GM12878 (cell line): ENCODE measurements at regions not wholly inside any gene's neighbourhood (a gene's known extent, or its start where the extent isn't known, plus 50 kb on each side); places are given as distances from the start of the nearest gene placed in this dataset.

ENCODE experiments used
- ATAC-seq: fragments of 200-7000 bp; cut with Tn5 transposase; 3 replicates; pipeline ENCODE4 v1.9.1; 2020; ENCODE audit warnings: mild to moderate bottlenecking, moderate library complexity
- BruUV-seq: library from RNA; stranded (reverse); fragments of 400-500 nt; replicated peaks from 2 replicates; lab custom pipeline; 2021; lab: Mats Ljungman, UMichigan
- CTCF ChIA-PET: fragments of 300-600 bp; sonication (Branson Sonifier 250); formaldehyde crosslinking; extraction: SDS; loops from one replicate; lab custom pipeline; 2021; ENCODE audit warnings: inconsistent platforms; lab: Yijun Ruan, JAX
- POLR2A ChIA-PET: fragments of 350-600 bp; formaldehyde crosslinking; extraction: SDS; loops from one replicate; lab custom pipeline; 2021; ENCODE audit warnings: inconsistent platforms; lab: Charles Lee
- RAD21 ChIA-PET: fragments of 300-600 bp; sonication (Branson Sonifier 250); formaldehyde crosslinking; loops from one replicate; lab custom pipeline; 2023; ENCODE audit warnings: antibody characterized with exemption; ENCODE audit not compliant: unreplicated experiment; lab: Charles Lee
- SMC1A ChIA-PET: fragments of 300-600 bp; sonication (Branson Sonifier 250); formaldehyde crosslinking; loops from one replicate; lab custom pipeline; 2023; ENCODE audit not compliant: unreplicated experiment, uncharacterized antibody; lab: Charles Lee
- DNase-seq: peaks from one replicate; pipeline ENCODE4 v3.0.0-alpha.2; 2011; ENCODE audit warnings: low read depth, low spot score
- FAIRE-seq: peaks from 3 replicates; lab custom pipeline; 2011; peaks lifted over from hg19 to GRCh38; lab: Jason Lieb, UNC
- H2AFZ ChIP-seq: 2 replicates; pipeline ENCODE4 v1.6.0; 2011; ENCODE audit warnings: low read depth, low read length, control low read depth; ENCODE audit not compliant: control insufficient read depth
- H3K27ac ChIP-seq: 2 replicates; pipeline ENCODE4 v1.5.1; 2011; ENCODE audit warnings: control low read depth; ENCODE audit not compliant: control insufficient read depth, insufficient read depth
- H3K27me3 ChIP-seq, 2 experiments: replicated peaks in 1 of 2; 2 replicates each; pipeline versions ENCODE4 v1.6.0 to v1.6.1; 2011; ENCODE audit warnings: low read length in 1 of 2; ENCODE audit not compliant: control insufficient read depth in 2 of 2, insufficient read depth in 2 of 2
- H3K36me3 ChIP-seq, 2 experiments: 2 replicates each; pipeline ENCODE4 v1.5.1; 2011; ENCODE audit warnings: low read length in 1 of 2; ENCODE audit not compliant: control insufficient read depth in 2 of 2, insufficient read depth in 2 of 2
- H3K4me1 ChIP-seq: 2 replicates; pipeline ENCODE4 v1.6.1; 2011; ENCODE audit warnings: mild to moderate bottlenecking, low read length, moderate library complexity, mixed read lengths; ENCODE audit not compliant: control insufficient read depth, insufficient read depth
- H3K4me2 ChIP-seq: 2 replicates; pipeline ENCODE4 v1.6.0; 2011; ENCODE audit warnings: control low read depth; ENCODE audit not compliant: control insufficient read depth, insufficient read depth
- H3K4me3 ChIP-seq: fragments of 200-600 bp; sonication (generic); 2 replicates; pipeline ENCODE4 v1.5.1; 2016
- H3K79me2 ChIP-seq: 2 replicates; pipeline ENCODE4 v1.6.0; 2011; ENCODE audit warnings: low read length; ENCODE audit not compliant: control insufficient read depth, insufficient read depth
- H3K9ac ChIP-seq: 2 replicates; pipeline ENCODE4 v1.8.0; 2011; ENCODE audit warnings: low read length, control low read depth, mixed read lengths; ENCODE audit not compliant: control insufficient read depth, insufficient read depth
- H3K9me3 ChIP-seq: replicated peaks from 3 replicates; pipeline ENCODE4 v1.5.1; 2011; ENCODE audit warnings: mild to moderate bottlenecking, low read length; ENCODE audit not compliant: control insufficient read depth, insufficient read depth
- H4K20me1 ChIP-seq: 2 replicates; pipeline ENCODE4 v1.6.0; 2011; ENCODE audit not compliant: control insufficient read depth, insufficient read depth
- BHLHE40 ChIP-seq, 2 experiments: fragments of 450-650 bp in 1 of 2; IDR thresholded peaks; 2 replicates each; pipeline ENCODE4 v1.6.1; 2011 to 2017; ENCODE audit warnings: low read depth in 2 of 2, borderline replicate concordance in 1 of 2, improper control_type of control experiment in 1 of 2, low read length in 1 of 2, mild to moderate bottlenecking in 1 of 2
- BRCA1 ChIP-seq: IDR thresholded peaks from 2 replicates; pipeline ENCODE4 v1.6.1; 2011; ENCODE audit warnings: low read depth, low read length, improper control_type of control experiment
- CHD4 ChIP-seq: fragments of 200-600 bp; sonication (generic); IDR thresholded peaks from 2 replicates; pipeline ENCODE4 v1.6.1; 2016; ENCODE audit warnings: mild to moderate bottlenecking
- FOXK2 ChIP-seq: fragments of 450-650 bp; IDR thresholded peaks from 2 replicates; pipeline ENCODE4 v1.6.1; 2017; ENCODE audit warnings: mild to moderate bottlenecking, moderate library complexity
- IRF3 ChIP-seq: fragments of 450-650 bp; IDR thresholded peaks from 2 replicates; pipeline ENCODE4 v1.6.1; 2014; ENCODE audit warnings: mild to moderate bottlenecking
- LARP7 ChIP-seq: fragments of 450-650 bp; IDR thresholded peaks from 2 replicates; pipeline ENCODE4 v1.6.1; 2017; ENCODE audit warnings: mild to moderate bottlenecking
- NFIC ChIP-seq: IDR thresholded peaks from 2 replicates; pipeline ENCODE4 v1.6.1; 2012; ENCODE audit warnings: low read depth, mild to moderate bottlenecking, inconsistent platforms, low read length, moderate library complexity
- NR2C1 ChIP-seq: fragments of 450-650 bp; IDR thresholded peaks from 2 replicates; pipeline ENCODE4 v1.6.1; 2017; ENCODE audit warnings: antibody characterized with exemption, mild to moderate bottlenecking, moderate library complexity
- PAX8 ChIP-seq: fragments of 450-650 bp; IDR thresholded peaks from 2 replicates; pipeline ENCODE4 v1.6.1; 2017; ENCODE audit warnings: mild to moderate bottlenecking, moderate library complexity
- POU2F2 ChIP-seq: IDR thresholded peaks from 3 replicates; pipeline ENCODE4 v1.6.1; 2011; ENCODE audit warnings: low read depth, mild to moderate bottlenecking, low read length, borderline replicate concordance
- RBBP5 ChIP-seq: fragments of 200-600 bp; sonication (generic); conservative IDR thresholded peaks from 2 replicates; pipeline ENCODE4 v1.6.1; 2016
- RELB ChIP-seq: fragments of 450-650 bp; IDR thresholded peaks from 2 replicates; pipeline ENCODE4 v1.6.1; 2017; ENCODE audit warnings: low read depth, mild to moderate bottlenecking, moderate library complexity
- RFX5 ChIP-seq: IDR thresholded peaks from 2 replicates; pipeline ENCODE4 v1.6.1; 2011; ENCODE audit warnings: low read depth, low read length, improper control_type of control experiment
- SIN3A ChIP-seq: IDR thresholded peaks from 2 replicates; pipeline ENCODE4 v1.6.1; 2012; ENCODE audit warnings: low read depth, low read length, improper control_type of control experiment
- SREBF2 ChIP-seq: IDR thresholded peaks from 2 replicates; pipeline ENCODE4 v1.6.1; 2012; ENCODE audit warnings: mild to moderate bottlenecking, low read length
- STAT3 ChIP-seq: IDR thresholded peaks from 2 replicates; pipeline ENCODE4 v1.6.1; 2011; ENCODE audit warnings: low read depth, low read length, improper control_type of control experiment
- SUPT20H ChIP-seq: IDR thresholded peaks from 2 replicates; pipeline ENCODE4 v1.6.1; 2011; ENCODE audit warnings: low read depth, mild to moderate bottlenecking, low read length, moderate library complexity, borderline replicate concordance; ENCODE audit not compliant: control insufficient read depth
- WRNIP1 ChIP-seq: IDR thresholded peaks from 2 replicates; pipeline ENCODE4 v1.6.1; 2011; ENCODE audit warnings: low read depth, low read length, improper control_type of control experiment, borderline replicate concordance
- WGBS: methylation state at CpG from one replicate; pipeline ENCODE4 v1.1.6; 2016; ENCODE audit warnings: low lambda C conversion rate; ENCODE audit not compliant: insufficient replicate concordance, insufficient coverage; ENCODE audit errors: missing lambda C conversion rate; 5-methylcytosine and 5-hydroxymethylcytosine counted together
- in situ Hi-C: fragments of 300-500 bp; cut with MboI; formaldehyde crosslinking; loops from 9 replicates; pipeline ENCODE4 v1.14.3; 2018; ENCODE audit warnings: mixed read lengths
- intact Hi-C: fragments of 100-400 bp; cut with micrococcal nuclease; formaldehyde crosslinking; loops from one replicate; pipeline ENCODE4 v1.14.2; 2022; ENCODE audit not compliant: unreplicated experiment

DNA sequence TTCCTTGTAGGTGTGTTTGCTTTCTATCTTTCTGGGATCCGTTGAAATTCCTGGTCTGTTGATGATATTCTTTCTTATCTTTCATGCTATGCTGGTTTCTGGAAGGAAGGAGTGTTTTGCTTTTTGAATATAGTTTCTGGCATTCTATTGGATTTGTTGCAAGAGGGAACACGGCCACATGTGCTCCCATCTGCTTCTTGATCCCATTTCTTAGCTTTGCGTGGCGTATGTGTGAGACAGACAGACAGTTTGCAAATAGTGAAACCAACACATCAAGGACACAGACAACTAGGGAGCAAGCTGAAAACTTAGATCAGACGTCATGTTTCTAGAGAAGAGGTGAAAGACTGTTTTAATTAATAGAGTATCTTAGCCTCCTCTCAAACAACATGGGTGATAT, 261.9 kb upstream of the PUDP start (continued):
- TF ChIP-seq STAT3 (no peak), RELB (no peak), LARP7 (no peak), WRNIP1 (no peak), SREBF2 (no peak)

GRCh38 chrX:7399373-7399772, 251.4 kb upstream of the PUDP start:
- no peak overlapping the region for H3K4me2 ChIP-seq
- no peaks in the 10 kb centered on the region for H3K36me3 ChIP-seq
- H3K4me3 ChIP-seq, result no peak overlapping the region
- no peak overlapping the region for H3K27ac ChIP-seq
- H3K9me3 ChIP-seq, result no peaks in the 10 kb centered on the region; the same call in 2 of the 3 replicates
- intact Hi-C loops (no loop called here), in situ Hi-C loops (no loop called here)
- no peaks in the 10 kb centered on the region for H3K79me2 ChIP-seq
- no peaks in the 10 kb centered on the region for H3K27me3 ChIP-seq
- H3K4me1 ChIP-seq, result no peaks in the 10 kb centered on the region
- ChIA-PET CTCF (no interaction called here), SMC1A (no interaction called here), POLR2A (no interaction called here), RAD21 (no interaction called here)
- no peaks in the 10 kb centered on the region for H4K20me1 ChIP-seq
- 94% methylated on average over 2 of the region's 2 CpGs for WGBS
- no TSS peak for BruUV-seq
- no peak overlapping the region for H3K9ac ChIP-seq
- no peak for ATAC-seq
- no peak for DNase-seq
- TF ChIP-seq PAX8 (no peak), RBBP5 (no peak), BHLHE40 (IDR thresholded peaks at IDR 0.05; ENCODE audit: borderline replicate concordance in 1 of 2, low read depth in 2 of 2, low read length in 1 of 2) (no peak), SUPT20H (no peak), NFIC (no peak), POU2F2 (no peak), RFX5 (no peak), CHD4 (no peak), BRCA1 (no peak), FOXK2 (no peak), SIN3A (no peak), NR2C1 (no peak), IRF3 (no peak)
- no peak for FAIRE-seq
- no peak overlapping the region for H2AFZ ChIP-seq
